HCT116 (cell line): ENCODE measurements at regions not wholly inside any gene's neighbourhood (a gene's known extent, or its start where the extent isn't known, plus 50 kb on each side); places are given as distances from the start of the nearest gene placed in this dataset.

Experiments used
- ATAC-seq: fragments of 200-7000 bp; cut with Tn5 transposase; 2 replicates; pipeline ENCODE4 v1.9.1; 2020; ENCODE audit warnings: mild to moderate bottlenecking, moderate library complexity
- BruUV-seq: library from RNA; stranded (reverse); fragments of 400-500 nt; replicated peaks from 2 replicates; lab custom pipeline; 2021; lab: Mats Ljungman, UMichigan
- CTCF ChIA-PET: fragments of 300-600 bp; sonication (Branson Sonifier 250); formaldehyde crosslinking; loops from one replicate; lab custom pipeline; 2021; ENCODE audit warnings: antibody characterized with exemption; lab: Charles Lee
- POLR2A ChIA-PET: fragments of 300-600, 350-600 bp; sonication (Branson Sonifier 250); formaldehyde crosslinking; loops from one replicate; lab custom pipeline; 2021; ENCODE audit warnings: antibody characterized with exemption; lab: Charles Lee
- RAD21 ChIA-PET, 2 experiments: fragments of 300-600 bp; sonication (Branson Sonifier 250); formaldehyde crosslinking; loops; one replicate each; lab custom pipeline; 2023; ENCODE audit warnings: low total read pairs in 2 of 2; ENCODE audit not compliant: uncharacterized antibody in 2 of 2, unreplicated experiment in 2 of 2, low non-redundant PET in 1 of 2; lab: Charles Lee
- DNase-seq: peaks from one replicate; pipeline ENCODE4 v3.0.0-alpha.2; 2010; ENCODE audit warnings: low read depth, low spot score
- H2AFZ ChIP-seq: fragments of 200-600 bp; shearing (Covaris generic), sonication (generic); 2 replicates; pipeline ENCODE4 v1.6.1; 2017; ENCODE audit warnings: low read depth, mixed run types, mixed read lengths, antibody characterized with exemption, low read length; ENCODE audit not compliant: poor library complexity, severe bottlenecking
- H3K27ac ChIP-seq: 2 replicates; pipeline ENCODE4 v1.5.1; 2012; ENCODE audit warnings: low read depth, low read length
- H3K27me3 ChIP-seq: fragments of 200-600 bp; sonication (generic); 2 replicates; pipeline ENCODE4 v1.6.1; 2016; ENCODE audit warnings: mixed run types, low read length, mixed read lengths; ENCODE audit not compliant: insufficient read depth
- H3K36me3 ChIP-seq, 2 experiments: fragments of 200-500 bp in 1 of 2; fragments of 200-600 bp in 1 of 2; sonication (Bioruptor generic) in 1 of 2; sonication (generic) in 1 of 2; 2 replicates each; pipeline versions ENCODE4 v1.5.1 to v1.6.1; 2014 to 2016; ENCODE audit warnings: low read length in 2 of 2, inconsistent platforms in 1 of 2, mixed read lengths in 1 of 2, mixed run types in 1 of 2; ENCODE audit not compliant: insufficient read depth in 2 of 2, control insufficient read depth in 1 of 2
- H3K4me1 ChIP-seq, 2 experiments: fragments of 200-600 bp in 1 of 2; sonication (generic) in 1 of 2; 2 replicates each; pipeline versions ENCODE4 v1.5.1 to v1.6.1; 2012 to 2017; ENCODE audit warnings: low read length in 2 of 2, inconsistent platforms in 1 of 2, mild to moderate bottlenecking in 1 of 2, mixed read lengths in 1 of 2, mixed run types in 1 of 2, moderate library complexity in 1 of 2; ENCODE audit not compliant: insufficient read depth in 2 of 2, control insufficient read depth in 1 of 2
- H3K4me2 ChIP-seq: fragments of 200-600 bp; sonication (generic); 2 replicates; pipeline ENCODE4 v1.6.1; 2017; ENCODE audit warnings: mixed run types, low read length, mixed read lengths
- H3K4me3 ChIP-seq, 2 experiments: fragments of 200-600 bp in 1 of 2; sonication (generic) in 1 of 2; replicated peaks in 1 of 2; 2 replicates each; pipeline ENCODE4 v1.5.1; 2011 to 2016; ENCODE audit warnings: low read length in 2 of 2, control low read depth in 1 of 2, low read depth in 1 of 2, mild to moderate bottlenecking in 1 of 2, mixed read lengths in 1 of 2, mixed run types in 1 of 2
- H3K79me2 ChIP-seq: fragments of 200-600 bp; sonication (generic); 2 replicates; pipeline ENCODE4 v1.6.1; 2017; ENCODE audit warnings: mild to moderate bottlenecking, mixed run types, low read length, moderate library complexity, mixed read lengths; ENCODE audit not compliant: insufficient read depth
- H3K9ac ChIP-seq: fragments of 200-600 bp; sonication (generic); 2 replicates; pipeline ENCODE4 v1.6.1; 2016; ENCODE audit warnings: low read length, mixed read lengths
- H3K9me2 ChIP-seq: fragments of 200-600 bp; sonication (generic), shearing (Covaris generic); 2 replicates; pipeline ENCODE4 v1.6.1; 2017; ENCODE audit warnings: mixed run types, mild to moderate bottlenecking, moderate library complexity; ENCODE audit not compliant: insufficient read depth
- H3K9me3 ChIP-seq, 2 experiments: fragments of 200-500 bp in 1 of 2; fragments of 200-600 bp in 1 of 2; sonication (Bioruptor generic) in 1 of 2; sonication (generic) in 1 of 2; 2 replicates each; pipeline ENCODE4 v1.6.1; 2014 to 2017; ENCODE audit warnings: low read length in 2 of 2, mixed read lengths in 2 of 2, inconsistent platforms in 1 of 2, low read depth in 1 of 2, mild to moderate bottlenecking in 1 of 2, mixed run types in 1 of 2, moderate library complexity in 1 of 2; ENCODE audit not compliant: control insufficient read depth in 1 of 2, insufficient read depth in 1 of 2
- H4K20me1 ChIP-seq: fragments of 200-600 bp; sonication (generic), shearing (Covaris generic); 2 replicates; pipeline ENCODE4 v1.6.1; 2017; ENCODE audit warnings: mixed run types, mild to moderate bottlenecking, moderate library complexity; ENCODE audit not compliant: insufficient read depth
- CTCF ChIP-seq, 3 experiments: fragments of 200-600 bp in 1 of 3; sonication (generic) in 1 of 3; IDR thresholded peaks in 2 of 3; conservative IDR thresholded peaks in 1 of 3; 2 replicates each; pipeline ENCODE4 v1.5.1; 2012 to 2017; ENCODE audit warnings: low read depth in 2 of 3, low read length in 2 of 3, antibody characterized with exemption in 1 of 3, borderline replicate concordance in 1 of 3, control low read depth in 1 of 3, mild to moderate bottlenecking in 1 of 3, mixed read lengths in 1 of 3, mixed run types in 1 of 3, moderate library complexity in 1 of 3; ENCODE audit not compliant: insufficient read depth in 1 of 3
- POLR2AphosphoS5 ChIP-seq: IDR thresholded peaks from 2 replicates; pipeline ENCODE4 v1.6.1; 2011; ENCODE audit warnings: mild to moderate bottlenecking, low read depth, low read length, moderate library complexity
- RAD21 ChIP-seq: IDR thresholded peaks from 2 replicates; pipeline ENCODE4 v1.6.1; 2012; ENCODE audit warnings: low read depth, mild to moderate bottlenecking
- SP1 ChIP-seq: IDR thresholded peaks from 2 replicates; pipeline ENCODE4 v1.6.1; 2012; ENCODE audit warnings: low read depth
- ZBTB33 ChIP-seq: IDR thresholded peaks from 2 replicates; pipeline ENCODE4 v1.6.1; 2011; ENCODE audit warnings: mild to moderate bottlenecking, low read length, moderate library complexity; ENCODE audit not compliant: insufficient replicate concordance; ENCODE audit errors: extremely low read depth
- intact Hi-C: fragments of 100-400 bp; cut with micrococcal nuclease; formaldehyde crosslinking; loops from 2 replicates; pipeline ENCODE4 v1.10.0; 2022

GRCh38 chr21:39022863-39023693 lies 160.2 kb downstream of the PSMG1 start:
- Histone ChIP-seq H3K27me3 (no peaks in the 10 kb centered on the region), H3K36me3 (no peaks in the 10 kb centered on the region), H3K4me2 (no peak overlapping the region), H4K20me1 (no peaks in the 10 kb centered on the region), H3K79me2 (no peaks in the 10 kb centered on the region), H3K9me2 (no peaks in the 10 kb centered on the region), H3K9ac (no peak overlapping the region), H3K9me3 (no peaks in the 10 kb centered on the region), H3K4me3 (no peak overlapping the region), H2AFZ (no peak overlapping the region), H3K27ac (no peak overlapping the region), H3K4me1 (peaks cover 0 to 12% of the 10 kb centered on the region in 2 experiments; a peak in 1 of 4 replicates)
- RAD21 ChIA-PET: no interaction called here
- intact Hi-C loops: loop anchor here (2.0 to 5.0 kb wide), 2 partner anchors 216 to 288 kb away; partner anchors contain the start of gene ETS2
- no TSS peak for BruUV-seq
- TF ChIP-seq RAD21: peak; percentile 42; the same call in 1 of the 2 replicates
- TF ChIP-seq SP1: no peak
- no peak for TF ChIP-seq POLR2AphosphoS5
- TF ChIP-seq ZBTB33: no peak
- peak; percentile 12 to 43 (median 32); a peak in 4 of 6 replicates for TF ChIP-seq CTCF (IDR thresholded peaks at IDR 0.05 in 2 of 3, conservative IDR thresholded peaks at IDR 0.05 in 1 of 3; ENCODE audit: borderline replicate concordance in 1 of 3, insufficient read depth in 1 of 3, low read depth in 2 of 3, low read length in 2 of 3)
- CTCF ChIA-PET: interaction anchor here (1.0 to 1.7 kb wide), 4 partner anchors 11 to 354 kb away, joined by 3 to 4 read pairs (median 3); no protein-coding TSS in a partner anchor
- POLR2A ChIA-PET: no interaction called here
- ATAC-seq (peak; percentile 64), DNase-seq (no peak)
